ENCODE measurements at regions not wholly inside any gene's neighbourhood (a gene's known extent, or its start where the extent isn't known, plus 50 kb on each side); places are given as distances from the start of the nearest gene placed in this dataset.

DNA sequence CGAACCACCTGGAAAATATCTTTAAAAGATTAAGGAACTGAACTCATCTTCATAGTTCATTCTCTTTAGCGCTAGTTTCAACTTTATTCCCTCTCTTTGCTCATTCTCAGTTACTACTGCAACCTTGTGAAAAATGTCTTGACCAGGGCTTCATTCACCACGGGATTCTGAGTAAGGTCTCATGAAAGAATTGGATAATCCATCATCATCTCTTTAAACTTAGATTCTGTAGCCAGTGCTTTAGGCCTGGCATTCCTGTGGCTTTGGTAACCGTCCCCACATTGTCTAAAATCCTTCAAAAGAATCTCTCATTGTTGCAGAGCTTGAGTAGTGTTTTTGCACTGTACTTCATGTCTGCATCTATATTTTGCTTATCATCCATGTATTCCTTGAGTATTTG, 229.5 kb downstream of the ETAA1 start:
- ChIA-PET POLR2A (no interaction called here), CTCF (no interaction called here)
- FAIRE-seq (no peak), DNase-seq (ENCODE audit: low read depth in 1 of 2, low spot score in 1 of 2) (no peak), ATAC-seq (no peak)
- H3K4me2 ChIP-seq = no peak overlapping the region
- H3K27ac ChIP-seq = no peak overlapping the region
- H3K4me1 ChIP-seq = no peaks in the 10 kb centered on the region
- no peak overlapping the region for H3K4me3 ChIP-seq
- 48% methylated on average over 4 of the region's 4 CpGs for WGBS (ENCODE audit: missing lambda C conversion rate)
- 0 out of 3 replicates have a peak, but pooled peaks cover 3% of the 10 kb centered on the region for H3K9me3 ChIP-seq
- TF ChIP-seq, protein P1, sequence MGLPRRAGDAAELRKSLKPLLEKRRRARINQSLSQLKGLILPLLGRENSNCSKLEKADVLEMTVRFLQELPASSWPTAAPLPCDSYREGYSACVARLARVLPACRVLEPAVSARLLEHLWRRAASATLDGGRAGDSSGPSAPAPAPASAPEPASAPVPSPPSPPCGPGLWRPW (IDR thresholded peaks at IDR 0.05) = no peak
- TF ChIP-seq, protein P2, sequence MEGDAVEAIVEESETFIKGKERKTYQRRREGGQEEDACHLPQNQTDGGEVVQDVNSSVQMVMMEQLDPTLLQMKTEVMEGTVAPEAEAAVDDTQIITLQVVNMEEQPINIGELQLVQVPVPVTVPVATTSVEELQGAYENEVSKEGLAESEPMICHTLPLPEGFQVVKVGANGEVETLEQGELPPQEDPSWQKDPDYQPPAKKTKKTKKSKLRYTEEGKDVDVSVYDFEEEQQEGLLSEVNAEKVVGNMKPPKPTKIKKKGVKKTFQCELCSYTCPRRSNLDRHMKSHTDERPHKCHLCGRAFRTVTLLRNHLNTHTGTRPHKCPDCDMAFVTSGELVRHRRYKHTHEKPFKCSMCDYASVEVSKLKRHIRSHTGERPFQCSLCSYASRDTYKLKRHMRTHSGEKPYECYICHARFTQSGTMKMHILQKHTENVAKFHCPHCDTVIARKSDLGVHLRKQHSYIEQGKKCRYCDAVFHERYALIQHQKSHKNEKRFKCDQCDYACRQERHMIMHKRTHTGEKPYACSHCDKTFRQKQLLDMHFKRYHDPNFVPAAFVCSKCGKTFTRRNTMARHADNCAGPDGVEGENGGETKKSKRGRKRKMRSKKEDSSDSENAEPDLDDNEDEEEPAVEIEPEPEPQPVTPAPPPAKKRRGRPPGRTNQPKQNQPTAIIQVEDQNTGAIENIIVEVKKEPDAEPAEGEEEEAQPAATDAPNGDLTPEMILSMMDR (IDR thresholded peaks at IDR 0.05) = no peak
- TF ChIP-seq FOSB (CRISPR knock-in tag; IDR thresholded peaks at IDR 0.05) = no peak
- TF ChIP-seq JUN (IDR thresholded peaks at IDR 0.05) = no peak
- TF ChIP-seq HEYL (CRISPR knock-in tag; IDR thresholded peaks at IDR 0.05) = no peak
- no peak for TF ChIP-seq CEBPB (IDR thresholded peaks at IDR 0.05)
- TF ChIP-seq EHF (CRISPR knock-in tag; IDR thresholded peaks at IDR 0.05) = no peak
- no peak for TF ChIP-seq HOXB5 (CRISPR knock-in tag; IDR thresholded peaks at IDR 0.05)

DNA sequence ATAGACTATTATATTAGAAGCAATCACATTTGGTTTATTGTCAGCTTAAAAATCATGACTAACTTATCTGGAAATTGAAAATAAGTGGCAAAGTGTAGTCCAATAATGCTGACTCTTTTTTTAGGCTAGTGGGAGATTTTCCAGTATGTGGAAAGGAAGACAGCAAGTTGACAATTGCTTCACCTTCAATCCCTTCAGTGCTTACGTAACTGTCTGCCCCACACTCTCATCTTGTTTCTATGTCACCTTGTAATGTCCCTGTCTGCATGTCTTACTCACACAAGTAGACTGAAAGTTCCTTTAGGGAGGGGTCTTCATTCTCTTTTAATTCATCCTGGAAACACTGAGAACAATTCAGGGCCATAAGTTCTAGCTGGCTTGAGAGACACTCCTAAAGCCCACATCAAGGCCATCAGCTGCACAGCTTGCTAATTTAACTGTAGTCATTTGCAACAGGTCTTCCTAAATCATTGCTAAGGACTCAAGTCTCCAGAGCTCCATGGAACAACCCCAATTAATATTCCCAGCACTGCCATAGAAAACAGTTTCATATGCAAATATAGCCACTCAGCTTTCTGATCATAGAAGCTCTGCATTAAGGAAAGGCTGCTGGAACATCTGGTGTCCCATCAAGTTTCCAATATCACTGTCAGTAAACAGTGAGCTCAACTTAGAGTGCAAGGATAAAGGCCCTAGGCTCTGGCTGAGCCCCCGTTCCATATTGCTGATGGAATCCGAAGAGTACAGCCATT, 230.5 kb downstream of the ETAA1 start:
- TF ChIP-seq HOXA7 (CRISPR knock-in tag; IDR thresholded peaks at IDR 0.05) (no peak), RAD21 (conservative IDR thresholded peaks at IDR 0.05 in 1 of 2, IDR thresholded peaks at IDR 0.05 in 1 of 2) (no peak), POLR2AphosphoS2 (conservative IDR thresholded peaks at IDR 0.05; ENCODE audit: low read length) (no peak), MAZ (IDR thresholded peaks at IDR 0.05; ENCODE audit: borderline replicate concordance, low read depth, low read length) (no peak), EHMT2 (IDR thresholded peaks at IDR 0.05; ENCODE audit: low read depth) (no peak), ZNF302 (CRISPR knock-in tag; IDR thresholded peaks at IDR 0.05) (no peak)
- TF ChIP-seq, protein P3, sequence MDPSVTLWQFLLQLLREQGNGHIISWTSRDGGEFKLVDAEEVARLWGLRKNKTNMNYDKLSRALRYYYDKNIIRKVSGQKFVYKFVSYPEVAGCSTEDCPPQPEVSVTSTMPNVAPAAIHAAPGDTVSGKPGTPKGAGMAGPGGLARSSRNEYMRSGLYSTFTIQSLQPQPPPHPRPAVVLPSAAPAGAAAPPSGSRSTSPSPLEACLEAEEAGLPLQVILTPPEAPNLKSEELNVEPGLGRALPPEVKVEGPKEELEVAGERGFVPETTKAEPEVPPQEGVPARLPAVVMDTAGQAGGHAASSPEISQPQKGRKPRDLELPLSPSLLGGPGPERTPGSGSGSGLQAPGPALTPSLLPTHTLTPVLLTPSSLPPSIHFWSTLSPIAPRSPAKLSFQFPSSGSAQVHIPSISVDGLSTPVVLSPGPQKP (IDR thresholded peaks at IDR 0.05; ENCODE audit: low read depth, low read length) = no peak
- no peaks in the 10 kb centered on the region for H3K4me1 ChIP-seq
- H3K27ac ChIP-seq = no peak overlapping the region
- CTCF ChIA-PET = no interaction called here
- no peak overlapping the region for H3K4me3 ChIP-seq
- 0 out of 3 replicates have a peak, but pooled peaks cover 3% of the 10 kb centered on the region for H3K9me3 ChIP-seq
- DNase-seq (ENCODE audit: low read depth in 1 of 2, low spot score in 1 of 2) (no peak), ATAC-seq (no peak), FAIRE-seq (no peak)
- H3K4me2 ChIP-seq = no peak overlapping the region
- POLR2A ChIA-PET = no interaction called here
- 86% methylated on average over 3 of the region's 3 CpGs for WGBS (ENCODE audit: missing lambda C conversion rate)

DNA sequence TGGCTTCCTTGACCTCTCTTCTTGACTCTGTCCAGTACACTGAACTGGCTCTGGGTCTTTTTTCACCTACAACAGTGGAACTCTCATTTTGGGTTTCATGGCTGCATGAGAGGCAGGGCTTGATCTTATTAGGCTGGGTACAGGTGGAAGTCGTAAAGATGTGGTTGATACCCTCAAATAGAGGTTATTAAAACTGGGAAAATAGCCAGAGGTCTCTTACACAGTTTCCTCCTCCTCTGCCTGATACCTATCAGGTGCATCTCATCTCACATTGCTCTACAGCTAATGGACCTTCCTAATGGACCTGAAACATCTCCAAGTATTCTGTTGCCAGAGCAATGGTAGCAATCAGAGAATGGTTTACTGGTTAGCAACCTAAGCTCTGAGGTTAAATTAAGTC, 231.8 kb downstream of the ETAA1 start:
- no peak for FAIRE-seq
- DNase-seq (ENCODE audit: low read depth in 1 of 2, low spot score in 1 of 2) = no peak
- TF ChIP-seq NR3C1 (IDR thresholded peaks at IDR 0.05) (no peak), PHF8 (IDR thresholded peaks at IDR 0.05; ENCODE audit: borderline replicate concordance, low read depth) (no peak), RCOR1 (IDR thresholded peaks at IDR 0.05; ENCODE audit: low read depth, low read length) (no peak), POLR2A (IDR thresholded peaks at IDR 0.05; ENCODE audit: low read length) (no peak), MAZ (IDR thresholded peaks at IDR 0.05; ENCODE audit: borderline replicate concordance, low read depth, low read length) (no peak), BHLHE40 (IDR thresholded peaks at IDR 0.05; ENCODE audit: low read depth, low read length) (no peak)
- TF ChIP-seq, protein P1 (IDR thresholded peaks at IDR 0.05) = no peak
- TF ChIP-seq, protein P4, sequence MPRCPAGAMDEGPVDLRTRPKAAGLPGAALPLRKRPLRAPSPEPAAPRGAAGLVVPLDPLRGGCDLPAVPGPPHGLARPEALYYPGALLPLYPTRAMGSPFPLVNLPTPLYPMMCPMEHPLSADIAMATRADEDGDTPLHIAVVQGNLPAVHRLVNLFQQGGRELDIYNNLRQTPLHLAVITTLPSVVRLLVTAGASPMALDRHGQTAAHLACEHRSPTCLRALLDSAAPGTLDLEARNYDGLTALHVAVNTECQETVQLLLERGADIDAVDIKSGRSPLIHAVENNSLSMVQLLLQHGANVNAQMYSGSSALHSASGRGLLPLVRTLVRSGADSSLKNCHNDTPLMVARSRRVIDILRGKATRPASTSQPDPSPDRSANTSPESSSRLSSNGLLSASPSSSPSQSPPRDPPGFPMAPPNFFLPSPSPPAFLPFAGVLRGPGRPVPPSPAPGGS (IDR thresholded peaks at IDR 0.05) = no peak
- Histone ChIP-seq H3K9me3 (0 out of 3 replicates have a peak, but pooled peaks cover 3% of the 10 kb centered on the region), H3K27ac (no peak overlapping the region), H3K4me2 (no peak overlapping the region), H3K4me1 (no peaks in the 10 kb centered on the region), H3K4me3 (no peak overlapping the region)
- 12% methylated on average over 1 of the region's 1 CpG for WGBS (ENCODE audit: missing lambda C conversion rate)
- ChIA-PET POLR2A (no interaction called here), CTCF (interaction anchor here (0.8 kb wide), 1 partner anchor 50 kb away, joined by 3 read pairs; no protein-coding TSS in a partner anchor)
- no peak for ATAC-seq
